GM12874 (cell line): ENCODE measurements at regions not wholly inside any gene's neighbourhood (a gene's known extent, or its start where the extent isn't known, plus 50 kb on each side); places are given as distances from the start of the nearest gene placed in this dataset.
A peak's percentile ranks its signal among the peaks of the same experiment; 100 is the strongest.

Experiments
- CTCF ChIP-seq: IDR thresholded peaks from 2 replicates; pipeline ENCODE4 v1.5.1; 2011; ENCODE audit warnings: low read depth, mild to moderate bottlenecking, control low read depth, low read length, moderate library complexity; ENCODE audit not compliant: insufficient read depth

GRCh38 chr1:29793653-29794348 is 557.5 kb downstream of the PTPRU start:
- TF ChIP-seq CTCF, result no peak

GRCh38 chr1:29793101-29793546 is 556.8 kb downstream of the PTPRU start:
- TF ChIP-seq CTCF, result peak; percentile 84

GRCh38 chr1:29789910-29790247 is 553.6 kb downstream of the PTPRU start:
- TF ChIP-seq CTCF, result no peak

GRCh38 chr1:29789221-29789909 is 553.0 kb downstream of the PTPRU start:
- no peak for TF ChIP-seq CTCF

- no peak for TF ChIP-seq CTCF
Measured at GRCh38 chr1:29786791-29787732, 550.7 kb downstream of the PTPRU start.

- TF ChIP-seq CTCF, result no peak
Measured at GRCh38 chr1:29786195-29786594, 549.9 kb downstream of the PTPRU start.

GRCh38 chr1:29785554-29785953 is 549.2 kb downstream of the PTPRU start:
- no peak for TF ChIP-seq CTCF
